Astrocyte of the spinal cord (primary cell): ENCODE measurements at regions not wholly inside any gene's neighbourhood (a gene's known extent, or its start where the extent isn't known, plus 50 kb on each side); places are given as distances from the start of the nearest gene placed in this dataset.

Experiments used
- DNase-seq: peaks from one replicate; pipeline ENCODE4 v3.0.0; 2011; ENCODE audit warnings: low read depth, low spot score
- H3K4me3 ChIP-seq: 2 replicates; pipeline ENCODE4 v1.5.1; 2011; ENCODE audit warnings: low read depth, mild to moderate bottlenecking, low read length, moderate library complexity
- CTCF ChIP-seq: IDR thresholded peaks from 2 replicates; pipeline ENCODE4 v1.5.1; 2012; ENCODE audit warnings: low read depth, mild to moderate bottlenecking, low read length, inconsistent platforms
- in situ Hi-C: cut with HindIII; loops from 2 replicates; pipeline ENCODE4 v1.10.0; 2017; ENCODE audit warnings: low sequenced_read_pairs

- no peak for TF ChIP-seq CTCF
- no peak overlapping the region for H3K4me3 ChIP-seq
- DNase-seq: no peak
- in situ Hi-C loops: no loop called here
Observed at GRCh38 chr6:23424584-23424983, 701.4 kb upstream of the NRSN1 start.

- TF ChIP-seq CTCF: no peak
- DNase-seq: no peak
- H3K4me3 ChIP-seq: no peak overlapping the region
- in situ Hi-C loops: no loop called here
Observed at GRCh38 chr6:23435126-23435525, 690.9 kb upstream of the NRSN1 start.

DNA sequence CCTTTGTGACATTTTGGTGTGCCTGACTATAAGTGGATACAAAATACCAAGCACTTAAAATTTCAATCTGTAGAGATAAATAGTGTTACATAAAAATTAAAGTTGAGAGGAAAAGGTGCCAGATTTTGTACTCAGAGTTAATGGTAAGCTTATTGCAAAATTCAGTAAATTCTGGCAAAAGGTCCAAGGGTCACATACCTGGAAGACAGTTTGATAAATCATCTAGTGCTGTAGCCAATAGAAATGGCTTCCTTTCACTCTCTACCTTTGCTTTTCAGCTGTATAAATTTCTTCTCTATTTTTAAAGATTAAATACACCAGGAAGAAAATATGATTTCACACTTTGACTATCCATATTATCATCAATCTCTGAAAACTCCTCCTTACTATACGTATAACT lies 690.2 kb upstream of the NRSN1 start:
- no peak overlapping the region for H3K4me3 ChIP-seq
- no peak for TF ChIP-seq CTCF
- in situ Hi-C loops: no loop called here
- no peak for DNase-seq

GRCh38 chr6:23441808-23442461 lies 684.1 kb upstream of the NRSN1 start:
- H3K4me3 ChIP-seq: no peak overlapping the region
- no peak for DNase-seq
- in situ Hi-C loops: no loop called here
- no peak for TF ChIP-seq CTCF

DNA sequence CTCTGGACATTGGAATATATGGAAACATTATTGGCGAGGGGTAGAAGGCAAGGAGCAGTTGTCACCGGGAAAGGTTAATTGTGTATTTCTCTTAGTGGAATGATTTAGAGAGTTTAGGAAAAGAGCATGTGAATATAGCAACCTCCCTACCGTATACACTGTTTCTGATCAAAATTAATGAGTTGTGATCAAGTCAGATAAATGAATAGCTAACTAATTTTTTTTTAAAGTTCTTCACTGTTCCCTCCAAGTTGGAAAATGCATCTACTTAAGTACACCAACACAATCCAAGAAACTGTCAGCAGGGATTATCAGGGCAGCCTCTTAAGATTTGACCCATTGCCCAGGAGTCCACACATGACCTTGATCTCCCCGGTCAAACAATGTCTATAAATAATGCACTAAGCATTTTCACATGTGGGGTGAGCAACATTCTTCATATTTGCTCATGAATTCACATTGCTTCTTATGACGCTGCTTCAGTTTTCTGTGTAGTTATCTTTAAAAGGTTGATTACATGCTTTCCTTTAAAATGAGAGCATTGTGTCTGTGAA lies 680.8 kb upstream of the NRSN1 start:
- no peak overlapping the region for H3K4me3 ChIP-seq
- in situ Hi-C loops: no loop called here
- no peak for DNase-seq
- no peak for TF ChIP-seq CTCF

DNA sequence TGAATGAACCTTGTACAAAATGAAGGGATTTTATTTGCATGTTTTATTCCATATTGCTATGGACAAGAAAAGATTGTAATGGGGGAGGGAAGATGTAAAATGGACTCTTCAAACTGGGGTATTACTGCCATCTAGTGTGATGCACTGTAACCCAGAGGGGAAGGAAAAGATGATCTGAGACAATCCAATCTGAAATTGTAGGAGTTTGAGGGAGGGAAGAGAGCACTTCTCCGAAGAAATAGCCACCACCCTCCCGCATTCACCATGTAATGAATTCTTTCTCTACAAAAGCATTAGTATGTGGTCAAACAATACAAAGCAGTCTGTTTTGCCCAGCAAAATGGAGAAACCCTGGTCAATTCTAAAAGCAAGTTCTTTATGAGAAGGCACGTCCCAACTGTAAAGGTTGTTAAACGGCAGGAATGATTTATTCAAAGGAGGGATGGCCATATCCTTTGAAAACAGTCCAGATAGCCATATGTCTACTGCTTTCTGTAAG lies 679.5 kb upstream of the NRSN1 start:
- no peak overlapping the region for H3K4me3 ChIP-seq
- in situ Hi-C loops: no loop called here
- peak; percentile 70 for TF ChIP-seq CTCF
- peak; percentile 72 for DNase-seq
